ENCODE measurements at regions not wholly inside any gene's neighbourhood (a gene's known extent, or its start where the extent isn't known, plus 50 kb on each side); places are given as distances from the start of the nearest gene placed in this dataset.

DNA sequence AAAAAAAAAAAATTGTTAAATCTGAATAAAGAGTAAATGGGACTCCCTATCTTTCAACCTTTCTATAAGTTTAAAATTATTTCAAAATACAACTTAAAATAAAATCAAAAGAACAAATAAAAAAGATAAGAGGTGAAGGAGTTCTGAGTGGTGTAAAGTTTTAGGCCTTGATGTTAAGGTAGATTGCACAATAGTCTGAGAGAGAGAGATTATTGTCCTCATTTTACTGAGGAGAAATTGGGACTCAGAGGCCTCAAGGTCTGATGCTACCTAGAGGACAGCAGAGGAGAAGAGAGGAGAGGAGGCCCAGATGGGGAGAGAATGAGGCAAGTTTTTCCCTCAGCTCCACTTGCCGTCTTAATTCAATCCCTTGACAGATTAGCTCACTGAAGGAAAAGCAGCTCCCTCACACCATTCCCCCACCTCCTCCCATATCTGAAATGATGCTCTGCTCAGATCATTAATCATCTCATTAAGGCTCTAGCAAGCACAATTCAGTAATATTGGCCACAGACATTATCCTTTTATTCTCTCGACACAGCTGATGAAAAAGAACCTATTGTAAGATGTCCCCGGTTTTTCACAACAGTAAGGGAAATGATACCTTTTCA, 106.3 kb upstream of the PTPN13 start:
- DNase-seq: no peak
- Mint-ChIP-seq H3K4me1 (peaks cover 7% of the 10 kb centered on the region), H3K36me3 (ENCODE audit: low read depth) (no peaks in the 10 kb centered on the region), H3K4me3 (no peak overlapping the region), H3K27ac (no peak overlapping the region), H3K27me3 (peaks cover 4% of the 10 kb centered on the region), H3K9me3 (no peaks in the 10 kb centered on the region)
- ChIA-PET CTCF (no interaction called here), POLR2A (no interaction called here)

DNA sequence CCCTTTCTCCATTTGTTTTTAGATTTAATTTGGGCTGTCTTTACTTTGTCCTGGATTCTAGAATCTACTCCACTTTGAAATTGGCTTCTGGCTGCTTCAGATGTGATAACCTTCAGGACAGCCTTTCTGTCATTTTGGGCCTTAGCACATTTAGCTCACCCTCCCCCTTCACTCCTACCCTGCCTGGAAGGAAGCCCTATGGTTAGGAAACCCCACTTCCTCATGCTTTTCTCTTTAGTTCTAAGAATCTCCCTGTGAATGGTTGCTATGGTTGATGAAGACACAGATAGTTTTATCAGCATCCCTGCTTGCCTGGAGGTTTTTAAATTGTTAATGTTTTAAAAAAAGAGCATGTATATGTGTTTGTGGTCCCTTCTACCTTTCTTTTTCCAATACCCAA, 100.7 kb upstream of the PTPN13 start:
- ChIA-PET CTCF (no interaction called here), POLR2A (no interaction called here)
- peaks cover 13% of the 10 kb centered on the region for H3K4me1 Mint-ChIP-seq
- no peak overlapping the region for H3K4me3 Mint-ChIP-seq
- H3K9me3 Mint-ChIP-seq: no peaks in the 10 kb centered on the region
- no peaks in the 10 kb centered on the region for H3K36me3 Mint-ChIP-seq (ENCODE audit: low read depth)
- DNase-seq: no peak
- no peak overlapping the region for H3K27ac Mint-ChIP-seq
- H3K27me3 Mint-ChIP-seq: no peaks in the 10 kb centered on the region

DNA sequence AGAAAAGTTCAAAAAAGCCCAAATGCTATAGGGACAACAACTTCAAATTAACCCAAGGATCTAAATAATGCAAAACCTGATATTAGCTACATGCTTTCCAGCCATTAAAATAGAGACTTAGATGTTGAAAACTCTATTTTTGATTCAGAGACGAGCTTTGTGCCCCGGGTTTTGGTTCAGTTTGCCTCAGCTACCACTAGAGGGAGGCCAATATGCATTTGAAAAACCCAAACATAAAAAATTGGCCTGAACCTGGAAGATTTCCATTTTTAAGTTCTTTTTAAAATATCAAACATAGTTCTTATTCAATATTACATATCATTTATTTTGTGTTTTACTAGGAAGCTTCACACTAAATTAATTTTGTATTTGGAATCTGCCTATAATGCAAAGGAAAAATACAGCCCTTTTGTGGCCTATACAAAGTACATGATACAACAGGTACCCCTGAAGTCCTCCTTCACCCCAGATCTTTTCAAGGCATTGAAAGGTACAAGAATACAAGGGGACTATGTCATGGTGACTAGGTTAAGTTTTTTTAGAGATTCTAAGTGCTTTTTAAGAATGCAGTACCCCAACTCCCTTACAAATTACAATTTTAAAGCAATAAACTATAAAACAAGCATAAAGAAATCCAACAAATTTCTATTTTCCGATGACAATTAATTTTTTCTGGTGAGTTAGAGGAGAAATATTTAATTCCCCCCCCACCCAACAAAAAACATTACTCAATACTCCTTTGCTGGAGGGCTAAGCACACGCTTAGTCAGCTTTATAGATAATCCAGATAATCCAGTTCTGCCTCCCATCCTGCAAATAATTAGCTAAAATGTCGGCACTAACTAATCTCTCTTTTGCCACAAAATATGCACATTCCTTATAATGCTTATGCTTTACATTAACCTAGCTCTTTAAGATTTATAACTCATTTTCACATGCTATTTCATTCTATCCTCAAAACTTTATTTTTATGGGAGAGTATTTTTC, 97.7 kb upstream of the PTPN13 start:
- ChIA-PET CTCF (interaction anchor here (0.6 to 1.8 kb wide), 6 partner anchors 9 to 391 kb away, joined by 3 to 7 read pairs (median 3); no protein-coding TSS in a partner anchor), POLR2A (no interaction called here)
- H3K9me3 Mint-ChIP-seq: no peaks in the 10 kb centered on the region
- no peaks in the 10 kb centered on the region for H3K36me3 Mint-ChIP-seq (ENCODE audit: low read depth)
- DNase-seq: peak; percentile 42
- H3K4me3 Mint-ChIP-seq: no peak overlapping the region
- H3K27ac Mint-ChIP-seq: no peak overlapping the region
- H3K27me3 Mint-ChIP-seq: peaks cover 2% of the 10 kb centered on the region
- H3K4me1 Mint-ChIP-seq: peaks cover 13% of the 10 kb centered on the region

- CTCF ChIA-PET: interaction anchor here (0.6 to 1.6 kb wide), 2 partner anchors 14 to 331 kb away, joined by 3 read pairs; no protein-coding TSS in a partner anchor
- Mint-ChIP-seq H3K27me3 (peaks cover 3% of the 10 kb centered on the region), H3K36me3 (ENCODE audit: low read depth) (no peaks in the 10 kb centered on the region), H3K9me3 (no peaks in the 10 kb centered on the region), H3K4me1 (peaks cover 13% of the 10 kb centered on the region), H3K27ac (no peak overlapping the region), H3K4me3 (no peak overlapping the region)
- POLR2A ChIA-PET: no interaction called here
- DNase-seq: no peak
Measured at GRCh38 chr4:86497131-86497530, 97.0 kb upstream of the PTPN13 start.

- H3K36me3 Mint-ChIP-seq (ENCODE audit: low read depth): no peaks in the 10 kb centered on the region
- DNase-seq: peak; percentile 26
- no peak overlapping the region for H3K4me3 Mint-ChIP-seq
- H3K27me3 Mint-ChIP-seq: peaks cover 13% of the 10 kb centered on the region
- peaks cover 11% of the 10 kb centered on the region for H3K4me1 Mint-ChIP-seq
- POLR2A ChIA-PET: no interaction called here
- CTCF ChIA-PET: interaction anchor here (0.8 to 1.7 kb wide), 5 partner anchors 8 to 405 kb away, joined by 3 to 6 read pairs (median 4); no protein-coding TSS in a partner anchor
- H3K9me3 Mint-ChIP-seq: no peaks in the 10 kb centered on the region
- H3K27ac Mint-ChIP-seq: no peak overlapping the region
Measured at GRCh38 chr4:86497980-86498862, 95.9 kb upstream of the PTPN13 start.

GRCh38 chr4:86498863-86499166, 95.3 kb upstream of the PTPN13 start:
- H3K36me3 Mint-ChIP-seq (ENCODE audit: low read depth): no peaks in the 10 kb centered on the region
- H3K27me3 Mint-ChIP-seq: peaks cover 17% of the 10 kb centered on the region
- no peak for DNase-seq
- H3K4me1 Mint-ChIP-seq: peaks cover 5% of the 10 kb centered on the region
- ChIA-PET POLR2A (no interaction called here), CTCF (interaction anchor here (0.8 to 1.7 kb wide), 4 partner anchors 9 to 35 kb away, joined by 3 to 6 read pairs (median 4); no protein-coding TSS in a partner anchor)
- H3K9me3 Mint-ChIP-seq: no peaks in the 10 kb centered on the region
- no peak overlapping the region for H3K4me3 Mint-ChIP-seq
- H3K27ac Mint-ChIP-seq: no peak overlapping the region

GRCh38 chr4:86500527-86500926, 93.6 kb upstream of the PTPN13 start:
- CTCF ChIA-PET: interaction anchor here (1.4 kb wide), 1 partner anchor 11 kb away, joined by 4 read pairs; no protein-coding TSS in a partner anchor
- no peak overlapping the region for H3K27ac Mint-ChIP-seq
- no peaks in the 10 kb centered on the region for H3K4me1 Mint-ChIP-seq
- H3K9me3 Mint-ChIP-seq: no peaks in the 10 kb centered on the region
- H3K27me3 Mint-ChIP-seq: peaks cover 23% of the 10 kb centered on the region
- H3K4me3 Mint-ChIP-seq: no peak overlapping the region
- no peak for DNase-seq
- POLR2A ChIA-PET: no interaction called here
- no peaks in the 10 kb centered on the region for H3K36me3 Mint-ChIP-seq (ENCODE audit: low read depth)

DNA sequence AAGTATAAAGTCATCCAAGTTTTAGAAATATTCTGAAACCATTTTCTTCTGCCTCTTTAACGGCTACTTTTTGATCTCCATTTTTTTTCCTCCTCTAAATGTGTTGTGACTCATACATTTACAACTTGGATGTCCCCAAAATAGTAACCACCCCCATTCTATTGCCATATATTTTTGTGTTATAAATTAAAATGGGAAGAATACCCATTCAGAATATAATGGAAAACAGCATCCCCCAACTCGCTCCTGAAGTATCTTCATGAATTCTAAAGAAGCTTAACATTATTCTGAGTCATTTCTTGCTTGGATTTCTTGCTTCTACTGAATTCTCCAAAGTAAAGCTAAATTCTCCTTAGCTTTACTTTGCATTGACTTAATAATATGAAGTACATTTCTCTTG, 92.0 kb upstream of the PTPN13 start:
- no peaks in the 10 kb centered on the region for H3K36me3 Mint-ChIP-seq (ENCODE audit: low read depth)
- CTCF ChIA-PET: no interaction called here

DNA sequence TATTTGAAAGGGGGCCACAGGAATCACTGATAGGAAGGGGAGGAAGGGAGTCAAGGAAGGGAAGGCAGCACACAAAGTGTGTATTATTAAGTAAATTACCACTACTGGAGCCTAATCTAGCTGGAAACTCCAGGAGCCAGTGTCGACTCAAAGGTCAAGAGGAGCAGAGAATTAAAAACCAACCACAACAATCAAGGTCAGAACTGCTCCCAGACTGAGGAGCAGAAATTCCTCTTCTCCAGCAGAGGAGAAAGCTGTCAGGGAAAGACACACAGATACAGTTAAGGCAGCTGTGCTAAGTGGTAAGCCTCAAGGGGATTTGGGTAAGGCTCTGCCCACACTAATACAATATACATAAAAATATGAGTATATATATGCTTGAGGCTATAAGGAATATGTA, 87.5 kb upstream of the PTPN13 start:
- no peaks in the 10 kb centered on the region for H3K9me3 Mint-ChIP-seq
- no peaks in the 10 kb centered on the region for H3K36me3 Mint-ChIP-seq (ENCODE audit: low read depth)
- POLR2A ChIA-PET: no interaction called here
- peaks cover 29% of the 10 kb centered on the region for H3K27me3 Mint-ChIP-seq
- no peaks in the 10 kb centered on the region for H3K4me1 Mint-ChIP-seq
- no peak overlapping the region for H3K27ac Mint-ChIP-seq
- H3K4me3 Mint-ChIP-seq: no peak overlapping the region
- DNase-seq: no peak
- CTCF ChIA-PET: no interaction called here

More for the DNA sequence above, 92.0 kb upstream of the PTPN13 start:
- no peak overlapping the region for H3K4me3 Mint-ChIP-seq
- H3K9me3 Mint-ChIP-seq: no peaks in the 10 kb centered on the region
- DNase-seq: no peak
- H3K27me3 Mint-ChIP-seq: peaks cover 26% of the 10 kb centered on the region
- POLR2A ChIA-PET: no interaction called here
- no peaks in the 10 kb centered on the region for H3K4me1 Mint-ChIP-seq
- no peak overlapping the region for H3K27ac Mint-ChIP-seq

DNA sequence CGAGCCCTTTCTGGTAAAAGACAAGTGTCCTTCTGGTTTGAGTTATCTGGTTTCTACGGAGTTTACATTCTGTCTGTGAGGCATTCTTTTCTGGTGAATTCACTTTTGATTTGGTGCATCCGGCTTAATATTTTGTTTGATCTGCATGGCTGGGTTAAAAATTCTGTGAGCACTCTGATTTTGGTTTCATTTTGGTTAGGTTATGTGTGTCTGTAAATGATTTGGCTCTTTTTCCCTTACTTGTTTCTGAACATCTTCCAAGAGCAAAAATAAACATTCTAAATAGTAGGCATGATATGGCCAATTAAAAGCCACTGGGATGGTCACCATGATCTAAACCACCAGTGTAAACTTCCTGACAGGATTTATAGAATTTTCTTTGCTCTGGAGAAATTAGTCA, 85.7 kb upstream of the PTPN13 start:
- no peak for DNase-seq
- POLR2A ChIA-PET: no interaction called here
- H3K4me3 Mint-ChIP-seq: no peak overlapping the region
- H3K36me3 Mint-ChIP-seq (ENCODE audit: low read depth): no peaks in the 10 kb centered on the region
- CTCF ChIA-PET: interaction anchor here (0.7 kb wide), 1 partner anchor 300 kb away, joined by 4 read pairs; no protein-coding TSS in a partner anchor
- no peaks in the 10 kb centered on the region for H3K4me1 Mint-ChIP-seq
- no peak overlapping the region for H3K27ac Mint-ChIP-seq
- H3K9me3 Mint-ChIP-seq: no peaks in the 10 kb centered on the region
- peaks cover 22% of the 10 kb centered on the region for H3K27me3 Mint-ChIP-seq

DNA sequence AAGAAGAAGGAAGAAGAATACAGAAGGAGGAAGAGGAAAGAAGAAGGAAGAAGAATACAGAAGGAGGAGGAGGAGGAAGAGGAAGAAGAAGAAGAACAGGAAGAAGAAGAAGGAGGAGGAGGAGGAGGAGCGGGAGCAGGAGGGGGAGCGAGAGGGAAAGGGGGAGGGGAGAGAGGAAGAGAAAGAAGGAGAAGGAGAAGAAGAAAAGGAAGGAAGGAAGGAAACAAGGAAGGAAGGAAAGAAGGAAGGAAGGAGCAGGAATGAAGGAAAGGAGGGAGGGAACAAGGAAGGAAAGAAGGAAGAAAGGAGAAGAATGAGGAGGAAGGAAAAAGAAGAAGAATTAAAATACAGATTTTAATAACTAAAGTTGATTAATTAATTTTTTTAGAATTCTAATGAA, 82.5 kb upstream of the PTPN13 start:
- POLR2A ChIA-PET: no interaction called here

DNA sequence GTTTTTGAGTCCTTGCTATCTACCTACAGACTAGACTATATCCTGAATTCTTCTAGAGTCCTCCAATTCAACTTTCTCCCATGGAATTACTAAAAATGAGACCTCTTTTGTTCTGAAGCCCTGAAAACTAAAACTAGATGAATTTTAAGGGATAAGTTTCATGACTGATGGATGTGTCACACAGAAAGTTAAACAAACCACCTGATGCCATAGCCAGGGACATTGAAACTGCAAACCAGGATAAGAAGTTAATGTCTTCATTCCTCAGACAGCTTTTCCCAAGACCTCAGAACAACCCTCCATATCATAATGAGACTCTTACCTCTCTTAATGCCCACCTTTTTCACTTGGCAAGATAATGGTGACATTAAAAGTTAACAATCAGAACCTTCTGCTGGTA, 81.5 kb upstream of the PTPN13 start:
- no peak overlapping the region for H3K27ac Mint-ChIP-seq
- H3K9me3 Mint-ChIP-seq: peaks cover 2% of the 10 kb centered on the region
- DNase-seq: no peak
- no peak overlapping the region for H3K4me3 Mint-ChIP-seq
- H3K4me1 Mint-ChIP-seq: no peaks in the 10 kb centered on the region
- H3K36me3 Mint-ChIP-seq (ENCODE audit: low read depth): no peaks in the 10 kb centered on the region
- peaks cover 33% of the 10 kb centered on the region for H3K27me3 Mint-ChIP-seq
- CTCF ChIA-PET: interaction anchor here (1.1 kb wide), 1 partner anchor 9 kb away, joined by 3 read pairs; no protein-coding TSS in a partner anchor
- POLR2A ChIA-PET: no interaction called here

More for the DNA sequence above, 82.5 kb upstream of the PTPN13 start:
- no peaks in the 10 kb centered on the region for H3K4me1 Mint-ChIP-seq
- H3K27ac Mint-ChIP-seq: no peak overlapping the region
- CTCF ChIA-PET: interaction anchor here (0.7 kb wide), 1 partner anchor 29 kb away, joined by 3 read pairs; no protein-coding TSS in a partner anchor
- H3K36me3 Mint-ChIP-seq (ENCODE audit: low read depth): no peaks in the 10 kb centered on the region
- H3K9me3 Mint-ChIP-seq: peaks cover 2% of the 10 kb centered on the region
- no peak for DNase-seq
- H3K4me3 Mint-ChIP-seq: no peak overlapping the region
- H3K27me3 Mint-ChIP-seq: peaks cover 33% of the 10 kb centered on the region

Data from activated CD4-positive, alpha-beta T cell treated with anti-CD3 and anti-CD28 coated beads, Interleukin-2, amount 10 ng/mL, durations not matched to agents 7 days and 5 days (primary cell).